Mucosa of descending colon (tissue), 3 donors: ENCODE measurements at regions not wholly inside any gene's neighbourhood (a gene's known extent, or its start where the extent isn't known, plus 50 kb on each side); places are given as distances from the start of the nearest gene placed in this dataset.

Source experiments
- ATAC-seq: fragments of 200-7000 bp; cut with Tn5 transposase; one replicate; pipeline ENCODE4 v1.9.1; 2020; ENCODE audit warnings: mild to moderate bottlenecking, moderate library complexity
- DNase-seq, 3 donors: peaks; one replicate each; pipeline ENCODE4 v3.0.0-alpha.2; 2020
- H3K36me3 ChIP-seq: fragments of 200-600 bp; one replicate; pipeline ENCODE4 v1.8.0; 2021; ENCODE audit warnings: low read depth, mild to moderate bottlenecking
- H3K4me1 ChIP-seq: fragments of 200-600 bp; one replicate; pipeline ENCODE4 v1.8.0; 2021; ENCODE audit warnings: low read depth, mild to moderate bottlenecking
- H3K4me3 ChIP-seq: fragments of 200-600 bp; one replicate; pipeline ENCODE4 v1.8.0; 2021; ENCODE audit warnings: mild to moderate bottlenecking
- H3K9me3 ChIP-seq: fragments of 200-600 bp; one replicate; pipeline ENCODE4 v1.8.0; 2021; ENCODE audit warnings: mild to moderate bottlenecking
- CTCF ChIP-seq: fragments of 200-600 bp; IDR thresholded peaks from one replicate; pipeline ENCODE4 v1.8.0; 2022; ENCODE audit warnings: antibody characterized with exemption, mild to moderate bottlenecking
- intact Hi-C, 2 donors: fragments of 100-400 bp; cut with DNase I in 1 of 2; cut with micrococcal nuclease in 1 of 2; formaldehyde crosslinking; loops; one replicate each; pipeline versions ENCODE4 v1.11.0 to v1.11.1; 2022; cut with DNase I, micrococcal nuclease
- donor health status: DM: no; HTN: no; CAD: no; lungs with moderate emphysema.
- donor health status: DM: no; HTN: no; CAD: no.
- donor health status: DM: no; HTN: yes; CAD: no.

DNA sequence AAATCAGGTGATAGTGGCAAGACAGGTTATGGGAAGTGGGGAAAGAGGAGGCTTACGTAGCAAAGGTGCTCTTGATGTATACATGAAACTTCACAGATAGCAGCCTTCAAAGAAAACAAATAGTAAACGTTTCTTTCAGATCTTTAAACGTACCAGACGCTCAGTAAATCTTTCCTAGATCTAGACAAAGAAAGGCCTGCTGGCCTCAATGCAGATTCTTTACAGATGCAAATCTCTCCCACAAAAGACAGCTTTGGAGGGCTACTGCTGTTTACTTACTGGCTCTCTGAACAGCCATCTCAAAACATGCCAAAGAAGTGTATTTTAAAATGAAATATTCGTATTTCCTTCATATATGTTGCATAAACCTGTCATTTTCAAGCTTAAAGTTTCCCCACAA lies 1279.9 kb upstream of the NRXN1 start:
- ATAC-seq: no peak
- no peak for DNase-seq
- no peaks in the 10 kb centered on the region for H3K9me3 ChIP-seq
- intact Hi-C loops: no loop called here
- TF ChIP-seq CTCF: no peak
- H3K4me1 ChIP-seq: no peaks in the 10 kb centered on the region
- H3K36me3 ChIP-seq: no peaks in the 10 kb centered on the region
- H3K4me3 ChIP-seq: no peak overlapping the region

GRCh38 chr2:52308156-52308555 lies 1276.2 kb upstream of the NRXN1 start:
- H3K36me3 ChIP-seq: no peaks in the 10 kb centered on the region
- no peak for DNase-seq
- no peak overlapping the region for H3K4me3 ChIP-seq
- intact Hi-C loops: no loop called here
- ATAC-seq: no peak
- H3K4me1 ChIP-seq: no peaks in the 10 kb centered on the region
- H3K9me3 ChIP-seq: peaks cover 4% of the 10 kb centered on the region
- TF ChIP-seq CTCF: no peak

DNA sequence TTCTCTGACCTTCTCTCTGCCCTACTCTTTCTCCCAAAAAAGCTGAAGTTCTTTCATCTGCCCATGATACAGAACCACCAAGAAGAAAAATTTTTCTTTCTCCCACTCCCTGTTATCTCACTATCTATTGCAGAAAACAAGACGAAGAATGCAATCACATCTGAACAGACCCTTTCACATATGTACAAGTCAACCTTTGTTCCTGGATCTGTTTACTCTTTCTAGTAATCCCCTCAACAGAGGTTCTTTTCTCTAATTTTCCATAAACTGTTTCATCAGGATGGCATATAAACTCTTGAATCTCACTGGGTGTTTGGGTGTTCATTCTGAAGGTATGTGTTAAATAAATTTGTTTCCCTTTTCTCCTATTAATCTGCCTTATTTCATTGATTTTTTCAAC lies 1262.7 kb upstream of the NRXN1 start:
- intact Hi-C loops: no loop called here
- no peak for TF ChIP-seq CTCF
- ATAC-seq: no peak

DNA sequence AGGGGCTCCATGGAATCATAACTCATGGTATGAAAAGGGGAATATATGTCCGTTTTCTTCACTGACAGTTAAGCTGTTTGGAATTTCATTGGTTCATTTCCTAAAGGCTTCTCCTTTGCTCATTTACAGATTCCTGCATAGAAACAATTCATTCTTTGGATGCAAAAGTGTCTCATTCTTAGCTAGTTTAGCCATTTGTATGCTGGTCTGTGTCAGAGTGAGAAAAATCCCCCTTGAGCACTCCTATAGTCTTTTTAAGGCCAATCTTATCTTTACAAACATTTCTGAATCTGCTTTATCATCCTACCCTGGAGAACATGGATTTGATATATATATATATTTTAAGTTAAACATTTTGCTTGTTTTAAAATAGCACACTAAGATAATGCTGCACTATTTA lies 1260.9 kb upstream of the NRXN1 start:
- intact Hi-C loops: no loop called here
- H3K4me1 ChIP-seq: no peaks in the 10 kb centered on the region
- no peaks in the 10 kb centered on the region for H3K36me3 ChIP-seq
- H3K9me3 ChIP-seq: peaks cover under 1% of the 10 kb centered on the region
- ATAC-seq (no peak), DNase-seq (no peak)
- no peak for TF ChIP-seq CTCF
- H3K4me3 ChIP-seq: no peak overlapping the region

More for the DNA sequence above, 1262.7 kb upstream of the NRXN1 start:
- H3K4me1 ChIP-seq: no peaks in the 10 kb centered on the region
- H3K4me3 ChIP-seq: no peak overlapping the region
- no peaks in the 10 kb centered on the region for H3K36me3 ChIP-seq
- peaks cover 9% of the 10 kb centered on the region for H3K9me3 ChIP-seq
- DNase-seq: no peak

DNA sequence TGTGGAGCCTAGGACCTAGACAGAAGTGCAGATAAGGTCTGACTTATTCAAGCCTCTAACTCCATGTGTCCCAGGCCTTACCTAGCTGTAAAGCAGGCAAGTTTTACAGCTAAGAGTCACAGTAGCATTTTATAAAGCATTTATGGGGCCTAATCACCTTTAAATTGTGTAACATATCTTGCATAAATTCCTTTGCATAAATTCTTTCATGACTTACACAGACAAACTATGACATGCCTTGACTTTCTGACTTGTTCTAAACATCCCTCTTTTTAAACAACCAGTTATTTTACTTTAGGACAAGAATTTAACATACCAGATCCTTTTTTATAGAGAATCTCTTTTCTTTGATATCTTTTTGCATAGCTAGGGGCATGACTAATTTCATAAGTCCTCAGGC lies 1257.8 kb upstream of the NRXN1 start:
- H3K4me3 ChIP-seq: no peak overlapping the region
- H3K4me1 ChIP-seq: no peaks in the 10 kb centered on the region
- no peak for ATAC-seq
- no peaks in the 10 kb centered on the region for H3K36me3 ChIP-seq
- no peak for DNase-seq
- intact Hi-C loops: no loop called here
- H3K9me3 ChIP-seq: no peaks in the 10 kb centered on the region
- no peak for TF ChIP-seq CTCF

GRCh38 chr2:52288596-52288995 lies 1256.7 kb upstream of the NRXN1 start:
- no peaks in the 10 kb centered on the region for H3K9me3 ChIP-seq
- DNase-seq (no peak), ATAC-seq (no peak)
- no peaks in the 10 kb centered on the region for H3K36me3 ChIP-seq
- intact Hi-C loops: no loop called here
- no peaks in the 10 kb centered on the region for H3K4me1 ChIP-seq
- no peak overlapping the region for H3K4me3 ChIP-seq
- no peak for TF ChIP-seq CTCF
